HUES6 (cell line): ENCODE measurements at regions not wholly inside any gene's neighbourhood (a gene's known extent, or its start where the extent isn't known, plus 50 kb on each side); places are given as distances from the start of the nearest gene placed in this dataset.

Experiments used
- H3K27ac ChIP-seq: 2 replicates; pipeline ENCODE4 v1.7.0; 2013; ENCODE audit warnings: low read depth, mild to moderate bottlenecking, low read length, inconsistent platforms
- H3K27me3 ChIP-seq: 2 replicates; pipeline ENCODE4 v1.6.1; 2013; ENCODE audit warnings: low read length; ENCODE audit not compliant: control insufficient read depth, insufficient read depth
- H3K36me3 ChIP-seq: 2 replicates; pipeline ENCODE4 v1.6.1; 2013; ENCODE audit warnings: low read length; ENCODE audit not compliant: control insufficient read depth, insufficient read depth
- H3K4me1 ChIP-seq: 2 replicates; pipeline ENCODE4 v1.6.1; 2013; ENCODE audit warnings: low read length; ENCODE audit not compliant: control insufficient read depth, insufficient read depth
- H3K4me3 ChIP-seq: 2 replicates; pipeline ENCODE4 v1.5.1; 2013; ENCODE audit warnings: low read depth, low read length
- H3K9ac ChIP-seq: one replicate; pipeline ENCODE4 v1.6.1; 2013; ENCODE audit warnings: mild to moderate bottlenecking, low read length
- H3K9me3 ChIP-seq: 2 replicates; pipeline ENCODE4 v1.6.1; 2013; ENCODE audit warnings: low read depth, low read length; ENCODE audit not compliant: control insufficient read depth, insufficient read depth

DNA sequence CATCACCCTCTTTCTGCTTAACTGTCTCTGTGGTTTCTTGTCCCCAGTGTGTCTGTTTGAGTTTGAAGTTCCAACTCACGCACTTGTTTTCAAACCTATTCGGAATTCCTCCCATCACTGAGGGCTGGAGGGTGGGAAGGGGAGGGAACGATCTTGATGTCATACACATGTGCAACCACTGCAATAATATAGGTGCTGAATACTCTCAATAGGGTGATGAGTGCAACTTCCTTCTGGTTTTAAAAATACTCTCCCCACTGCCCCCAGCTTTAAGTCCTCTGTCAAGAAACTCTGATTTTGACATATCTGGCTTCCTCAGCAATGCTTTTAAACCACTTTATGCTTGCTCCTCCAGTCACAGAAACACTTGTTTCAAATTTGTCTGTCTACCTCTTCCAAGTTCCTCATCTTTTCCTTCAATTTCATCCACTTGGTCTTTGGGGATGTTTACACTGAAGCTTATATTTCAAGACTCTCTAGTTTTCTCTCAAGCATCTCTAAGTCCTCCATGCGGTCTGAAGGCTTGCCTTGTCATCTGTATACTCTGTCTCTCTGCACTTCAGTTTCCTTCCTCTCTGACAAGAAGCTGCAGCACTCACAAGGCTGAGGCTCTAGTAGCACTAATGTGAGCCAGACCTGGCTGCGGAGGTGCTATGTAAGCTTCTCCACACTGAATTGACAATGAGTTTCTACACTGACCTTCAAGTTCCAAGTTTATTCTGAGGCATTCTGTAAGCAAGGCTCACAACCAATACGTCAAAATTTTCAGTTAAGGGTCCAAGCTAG, 422.3 kb downstream of the ZEB2 start:
- no peaks in the 10 kb centered on the region for H3K27me3 ChIP-seq
- H3K4me3 ChIP-seq: no peak overlapping the region
- 0 out of 2 replicates have a peak, but pooled peaks cover 4% of the 10 kb centered on the region for H3K4me1 ChIP-seq
- H3K36me3 ChIP-seq: no peaks in the 10 kb centered on the region
- no peak overlapping the region for H3K9ac ChIP-seq
- H3K27ac ChIP-seq: no peak overlapping the region
- no peaks in the 10 kb centered on the region for H3K9me3 ChIP-seq

DNA sequence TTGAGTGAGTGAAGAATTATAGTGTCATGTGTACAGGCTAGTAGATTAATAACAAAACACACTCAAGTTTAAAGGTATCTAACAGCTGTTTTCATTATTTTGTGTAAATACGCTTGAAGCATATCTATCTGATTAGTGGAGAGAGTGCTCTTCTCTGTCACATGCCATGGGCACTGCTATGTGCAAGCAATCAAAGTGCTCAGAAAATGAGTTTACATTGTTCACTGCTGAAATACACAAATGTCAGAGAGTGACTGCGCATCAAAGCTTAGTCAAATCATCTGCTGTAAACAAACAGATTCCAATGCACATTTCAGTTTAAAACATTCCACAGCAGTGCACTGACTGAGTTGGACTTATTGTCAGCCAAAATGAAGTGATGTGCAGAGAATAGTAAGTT, 423.4 kb downstream of the ZEB2 start:
- Histone ChIP-seq H3K9ac (no peak overlapping the region), H3K9me3 (peaks cover under 1% of the 10 kb centered on the region; the same call in 1 of the 2 replicates), H3K27me3 (no peaks in the 10 kb centered on the region), H3K27ac (no peak overlapping the region), H3K4me1 (0 out of 2 replicates have a peak, but pooled peaks cover 4% of the 10 kb centered on the region), H3K36me3 (no peaks in the 10 kb centered on the region), H3K4me3 (no peak overlapping the region)

DNA sequence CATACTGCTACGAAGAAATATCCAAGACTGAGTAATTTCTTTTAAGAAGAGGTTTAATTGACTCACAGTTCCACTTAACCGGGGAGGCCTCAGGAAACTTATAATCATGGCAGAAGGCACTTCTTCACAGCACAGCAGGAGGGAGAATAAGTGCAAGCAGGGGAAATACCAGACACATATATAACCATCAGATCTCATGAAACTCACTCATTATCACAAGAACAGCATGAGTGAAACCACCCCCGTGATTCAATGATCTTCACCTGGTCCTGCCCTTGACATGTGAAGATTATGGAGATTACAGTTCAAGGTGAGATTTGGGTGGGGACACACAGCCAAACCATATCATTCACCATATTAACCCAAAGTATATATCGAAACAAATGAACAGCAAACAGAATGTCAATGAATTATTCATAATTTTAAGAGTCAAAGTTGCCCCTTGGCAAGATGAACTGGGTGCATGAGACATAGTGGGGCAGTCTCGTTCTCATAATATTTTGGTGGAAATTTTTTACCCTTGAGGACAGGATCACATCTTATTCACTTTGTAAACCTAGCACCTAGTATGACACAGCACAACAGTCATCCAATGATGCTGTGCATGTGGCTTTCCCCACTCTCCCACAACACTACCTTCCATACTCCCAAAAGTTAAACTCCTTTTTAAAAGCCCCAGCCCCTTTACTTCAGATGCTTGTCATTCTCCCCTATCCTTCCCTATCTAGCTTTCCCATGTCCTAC, 425.3 kb downstream of the ZEB2 start:
- H3K27me3 ChIP-seq: no peaks in the 10 kb centered on the region
- H3K36me3 ChIP-seq: no peaks in the 10 kb centered on the region
- no peak overlapping the region for H3K9ac ChIP-seq
- H3K9me3 ChIP-seq: peaks cover 4% of the 10 kb centered on the region; the same call in 1 of the 2 replicates
- no peaks in the 10 kb centered on the region for H3K4me1 ChIP-seq
- H3K4me3 ChIP-seq: no peak overlapping the region
- H3K27ac ChIP-seq: no peak overlapping the region

- Histone ChIP-seq H3K9me3 (peaks cover 4% of the 10 kb centered on the region; the same call in 1 of the 2 replicates), H3K27me3 (no peaks in the 10 kb centered on the region), H3K27ac (no peak overlapping the region), H3K9ac (no peak overlapping the region), H3K36me3 (no peaks in the 10 kb centered on the region), H3K4me3 (no peak overlapping the region), H3K4me1 (no peaks in the 10 kb centered on the region)
Measured at GRCh38 chr2:144091622-144092021, 428.3 kb downstream of the ZEB2 start.

- Histone ChIP-seq H3K4me3 (no peak overlapping the region), H3K27ac (no peak overlapping the region)
Measured at GRCh38 chr2:144088863-144089262, 431.1 kb downstream of the ZEB2 start.

DNA sequence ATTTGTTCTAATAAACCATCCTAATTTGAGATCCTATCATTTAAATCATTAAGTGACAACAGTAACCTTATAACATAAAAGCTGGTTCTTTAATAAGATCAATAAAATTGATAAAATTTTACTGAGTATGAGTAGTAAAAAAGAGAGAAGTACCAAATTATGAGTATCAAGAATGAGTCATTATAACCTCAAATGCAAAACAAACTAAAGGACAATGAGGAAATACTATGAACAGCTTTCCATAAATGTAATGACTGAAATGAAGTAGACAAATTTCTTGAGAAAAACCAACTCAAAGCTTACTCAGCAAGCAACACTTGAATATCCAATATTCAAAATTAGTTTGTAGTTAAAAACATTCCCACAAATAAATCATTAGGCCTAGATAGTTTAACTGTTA, 433.0 kb downstream of the ZEB2 start:
- Histone ChIP-seq H3K27me3 (no peaks in the 10 kb centered on the region), H3K36me3 (no peaks in the 10 kb centered on the region), H3K27ac (no peak overlapping the region), H3K9me3 (peaks cover 4% of the 10 kb centered on the region; the same call in 1 of the 2 replicates), H3K9ac (no peak overlapping the region), H3K4me1 (no peaks in the 10 kb centered on the region; the same call in 1 of the 2 replicates), H3K4me3 (no peak overlapping the region)

More at GRCh38 chr2:144088863-144089262, 431.1 kb downstream of the ZEB2 start:
- Histone ChIP-seq H3K27me3 (no peaks in the 10 kb centered on the region), H3K36me3 (no peaks in the 10 kb centered on the region), H3K4me1 (no peaks in the 10 kb centered on the region), H3K9me3 (peaks cover 4% of the 10 kb centered on the region; the same call in 1 of the 2 replicates), H3K9ac (no peak overlapping the region)

DNA sequence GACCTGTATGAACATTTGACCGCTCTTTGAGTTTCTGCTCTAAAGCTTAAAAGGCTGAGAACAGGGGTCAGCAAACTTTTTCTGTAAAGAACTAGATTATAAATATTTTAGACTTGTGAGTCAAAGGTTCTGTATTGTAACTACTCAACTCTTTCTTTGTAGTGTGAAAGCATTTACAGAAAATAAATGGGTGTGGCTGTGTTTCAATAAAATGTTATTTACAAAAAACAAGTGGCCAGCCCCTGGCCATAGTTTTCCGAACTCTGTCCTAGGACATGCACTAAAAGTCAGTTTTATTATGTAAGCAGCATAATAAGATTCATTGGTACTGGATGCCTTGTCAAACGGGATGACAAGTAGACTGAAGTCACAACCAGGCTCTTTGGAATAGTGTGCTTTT, 434.9 kb downstream of the ZEB2 start:
- no peaks in the 10 kb centered on the region for H3K9me3 ChIP-seq
- H3K4me1 ChIP-seq: no peaks in the 10 kb centered on the region; the same call in 1 of the 2 replicates
- H3K9ac ChIP-seq: no peak overlapping the region
- no peak overlapping the region for H3K27ac ChIP-seq
- H3K27me3 ChIP-seq: no peaks in the 10 kb centered on the region
- no peak overlapping the region for H3K4me3 ChIP-seq
- H3K36me3 ChIP-seq: no peaks in the 10 kb centered on the region

- no peaks in the 10 kb centered on the region for H3K36me3 ChIP-seq
- no peaks in the 10 kb centered on the region; the same call in 1 of the 2 replicates for H3K4me1 ChIP-seq
- no peak overlapping the region for H3K9ac ChIP-seq
- no peak overlapping the region for H3K4me3 ChIP-seq
- H3K27me3 ChIP-seq: no peaks in the 10 kb centered on the region
- no peak overlapping the region for H3K27ac ChIP-seq
- H3K9me3 ChIP-seq: no peaks in the 10 kb centered on the region
Measured at GRCh38 chr2:144084114-144084661, 435.7 kb downstream of the ZEB2 start.

DNA sequence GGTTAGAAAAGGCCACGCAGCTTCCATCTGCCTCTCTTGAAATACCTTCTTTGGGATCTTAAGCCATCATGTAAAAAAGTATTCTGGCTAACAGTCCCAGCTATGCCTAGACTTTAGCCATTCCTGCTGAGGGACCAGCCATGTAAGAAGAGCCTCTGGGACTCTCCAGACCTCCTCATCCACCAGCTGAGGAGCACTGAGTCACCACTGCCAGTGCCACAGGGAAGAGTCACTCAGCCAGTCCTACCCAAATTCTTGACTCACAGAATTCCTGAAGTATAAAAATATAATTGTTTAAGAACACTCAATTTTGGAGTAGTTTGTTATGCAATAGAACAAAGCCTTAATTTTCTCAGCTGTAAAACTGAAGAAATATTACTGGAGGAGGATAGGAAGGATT, 436.7 kb downstream of the ZEB2 start:
- no peaks in the 10 kb centered on the region for H3K36me3 ChIP-seq
- no peak overlapping the region for H3K27ac ChIP-seq
- H3K27me3 ChIP-seq: no peaks in the 10 kb centered on the region
- no peak overlapping the region for H3K9ac ChIP-seq
- no peaks in the 10 kb centered on the region for H3K9me3 ChIP-seq
- no peak overlapping the region for H3K4me3 ChIP-seq
- peaks cover 3% of the 10 kb centered on the region; the same call in 1 of the 2 replicates for H3K4me1 ChIP-seq

GRCh38 chr2:144082777-144083176, 437.1 kb downstream of the ZEB2 start:
- Histone ChIP-seq H3K9me3 (no peaks in the 10 kb centered on the region), H3K36me3 (no peaks in the 10 kb centered on the region), H3K4me1 (peaks cover 5% of the 10 kb centered on the region; the same call in 1 of the 2 replicates), H3K27me3 (no peaks in the 10 kb centered on the region), H3K27ac (no peak overlapping the region), H3K9ac (no peak overlapping the region), H3K4me3 (no peak overlapping the region)

- Histone ChIP-seq H3K27ac (no peak overlapping the region), H3K27me3 (no peaks in the 10 kb centered on the region), H3K4me1 (peaks cover 5% of the 10 kb centered on the region; the same call in 1 of the 2 replicates), H3K9me3 (no peaks in the 10 kb centered on the region), H3K36me3 (no peaks in the 10 kb centered on the region), H3K9ac (no peak overlapping the region), H3K4me3 (no peak overlapping the region)
Measured at GRCh38 chr2:144082327-144082726, 437.6 kb downstream of the ZEB2 start.
